ENCODE measurements at regions not wholly inside any gene's neighbourhood (a gene's known extent, or its start where the extent isn't known, plus 50 kb on each side); places are given as distances from the start of the nearest gene placed in this dataset.

GRCh38 chr12:23446746-23447145 is 502.7 kb downstream of the SOX5 start:
- in situ Hi-C loops (cut with MboI; ENCODE audit: low pct_ligation_motif_present in 1 of 4, low pct_unique_long_range_greater_than_20kb in 1 of 4, low sequenced_read_pairs in 3 of 4), result no loop called here
- H3K4me1 ChIP-seq, result no peaks in the 10 kb centered on the region
- no peak for DNase-seq
- no peaks in the 10 kb centered on the region for H3K9me3 ChIP-seq
- H3K4me3 ChIP-seq, result no peak overlapping the region
- no peak overlapping the region for H3K27ac ChIP-seq
- no peaks in the 10 kb centered on the region for H3K27me3 ChIP-seq
- 32 to 38% methylated on average over 3 of the region's 3 CpGs for WGBS, 2 donors (ENCODE audit: low coverage in 1 of 2)
- no peak for TF ChIP-seq POLR2AphosphoS5 (IDR thresholded peaks at IDR 0.05)
- no peak for TF ChIP-seq CTCF (IDR thresholded peaks at IDR 0.05)
- no peak for TF ChIP-seq POLR2A (IDR thresholded peaks at IDR 0.05)
- intact Hi-C loops (cut with DNase I; ENCODE audit: low total_unique reads), result no loop called here
- no peaks in the 10 kb centered on the region for H3K36me3 ChIP-seq

GRCh38 chr12:23450810-23451209 is 498.7 kb downstream of the SOX5 start:
- H3K36me3 ChIP-seq, result no peaks in the 10 kb centered on the region
- 88 to 91% methylated on average over 1 of the region's 1 CpG for WGBS, 2 donors (ENCODE audit: low coverage in 1 of 2)
- H3K27me3 ChIP-seq, result no peaks in the 10 kb centered on the region
- intact Hi-C loops (cut with DNase I; ENCODE audit: low total_unique reads) (no loop called here), in situ Hi-C loops (cut with MboI; ENCODE audit: low pct_ligation_motif_present in 1 of 4, low pct_unique_long_range_greater_than_20kb in 1 of 4, low sequenced_read_pairs in 3 of 4) (no loop called here)
- H3K9me3 ChIP-seq, result no peaks in the 10 kb centered on the region
- no peak overlapping the region for H3K27ac ChIP-seq
- no peaks in the 10 kb centered on the region for H3K4me1 ChIP-seq
- no peak overlapping the region for H3K4me3 ChIP-seq
- DNase-seq, result no peak
- no peak for TF ChIP-seq EP300 (IDR thresholded peaks at IDR 0.05; ENCODE audit: low read depth)
- TF ChIP-seq POLR2A (IDR thresholded peaks at IDR 0.05), result no peak
- TF ChIP-seq CTCF (IDR thresholded peaks at IDR 0.05), result no peak
- TF ChIP-seq POLR2AphosphoS5 (IDR thresholded peaks at IDR 0.05), result no peak

- Histone ChIP-seq H3K36me3 (no peaks in the 10 kb centered on the region), H3K27ac (no peak overlapping the region), H3K4me1 (no peaks in the 10 kb centered on the region), H3K9me3 (no peaks in the 10 kb centered on the region), H3K27me3 (no peaks in the 10 kb centered on the region), H3K4me3 (no peak overlapping the region)
- WGBS, 2 donors (ENCODE audit: low coverage in 1 of 2), result 74 to 83% methylated on average over 1 to 2 of the region's 2 CpGs
- intact Hi-C loops (cut with DNase I; ENCODE audit: low total_unique reads) (no loop called here), in situ Hi-C loops (cut with MboI; ENCODE audit: low pct_ligation_motif_present in 1 of 4, low pct_unique_long_range_greater_than_20kb in 1 of 4, low sequenced_read_pairs in 3 of 4) (no loop called here)
- DNase-seq, result no peak
- no peak for TF ChIP-seq POLR2AphosphoS5 (IDR thresholded peaks at IDR 0.05)
- TF ChIP-seq CTCF (IDR thresholded peaks at IDR 0.05), result no peak
- TF ChIP-seq EP300 (IDR thresholded peaks at IDR 0.05; ENCODE audit: low read depth), result no peak
- no peak for TF ChIP-seq POLR2A (IDR thresholded peaks at IDR 0.05)
Measured at GRCh38 chr12:23455283-23455682, 494.2 kb downstream of the SOX5 start.

- no peaks in the 10 kb centered on the region for H3K27me3 ChIP-seq
- no peaks in the 10 kb centered on the region for H3K9me3 ChIP-seq
- no peak for TF ChIP-seq POLR2AphosphoS5 (IDR thresholded peaks at IDR 0.05)
- TF ChIP-seq EP300 (IDR thresholded peaks at IDR 0.05; ENCODE audit: low read depth), result no peak
- TF ChIP-seq POLR2A (IDR thresholded peaks at IDR 0.05), result no peak
- no peak for TF ChIP-seq CTCF (IDR thresholded peaks at IDR 0.05)
- in situ Hi-C loops (cut with MboI; ENCODE audit: low pct_ligation_motif_present in 1 of 4, low pct_unique_long_range_greater_than_20kb in 1 of 4, low sequenced_read_pairs in 3 of 4) (no loop called here), intact Hi-C loops (cut with DNase I; ENCODE audit: low total_unique reads) (no loop called here)
- WGBS, 2 donors (ENCODE audit: low coverage in 1 of 2), result 92 to 100% methylated on average over 2 of the region's 2 CpGs
- no peak overlapping the region for H3K27ac ChIP-seq
- H3K4me3 ChIP-seq, result no peak overlapping the region
- no peaks in the 10 kb centered on the region for H3K4me1 ChIP-seq
- DNase-seq, result no peak
- no peaks in the 10 kb centered on the region for H3K36me3 ChIP-seq
Measured at GRCh38 chr12:23458640-23459039, 490.8 kb downstream of the SOX5 start.
